Epithelial cell of esophagus (primary cell): ENCODE measurements at regions not wholly inside any gene's neighbourhood (a gene's known extent, or its start where the extent isn't known, plus 50 kb on each side); places are given as distances from the start of the nearest gene placed in this dataset.

Experiments used
- DNase-seq: peaks from one replicate; pipeline ENCODE4 v3.0.0; 2010; ENCODE audit warnings: low read depth
- H3K4me3 ChIP-seq: 2 replicates; pipeline ENCODE4 v1.5.1; 2011; ENCODE audit warnings: mild to moderate bottlenecking, low read length, control low read depth
- TF ChIP-seq, protein P1 (sequence below): IDR thresholded peaks from 2 replicates; pipeline ENCODE4 v1.5.1; 2011; ENCODE audit warnings: low read depth, mild to moderate bottlenecking, low read length, control low read depth, inconsistent platforms; ENCODE audit not compliant: insufficient read depth; ENCODE audit errors: missing control alignments

GRCh38 chr2:116487336-116487735, 1327.2 kb upstream of the DDX18 start:
- TF ChIP-seq, protein P1, sequence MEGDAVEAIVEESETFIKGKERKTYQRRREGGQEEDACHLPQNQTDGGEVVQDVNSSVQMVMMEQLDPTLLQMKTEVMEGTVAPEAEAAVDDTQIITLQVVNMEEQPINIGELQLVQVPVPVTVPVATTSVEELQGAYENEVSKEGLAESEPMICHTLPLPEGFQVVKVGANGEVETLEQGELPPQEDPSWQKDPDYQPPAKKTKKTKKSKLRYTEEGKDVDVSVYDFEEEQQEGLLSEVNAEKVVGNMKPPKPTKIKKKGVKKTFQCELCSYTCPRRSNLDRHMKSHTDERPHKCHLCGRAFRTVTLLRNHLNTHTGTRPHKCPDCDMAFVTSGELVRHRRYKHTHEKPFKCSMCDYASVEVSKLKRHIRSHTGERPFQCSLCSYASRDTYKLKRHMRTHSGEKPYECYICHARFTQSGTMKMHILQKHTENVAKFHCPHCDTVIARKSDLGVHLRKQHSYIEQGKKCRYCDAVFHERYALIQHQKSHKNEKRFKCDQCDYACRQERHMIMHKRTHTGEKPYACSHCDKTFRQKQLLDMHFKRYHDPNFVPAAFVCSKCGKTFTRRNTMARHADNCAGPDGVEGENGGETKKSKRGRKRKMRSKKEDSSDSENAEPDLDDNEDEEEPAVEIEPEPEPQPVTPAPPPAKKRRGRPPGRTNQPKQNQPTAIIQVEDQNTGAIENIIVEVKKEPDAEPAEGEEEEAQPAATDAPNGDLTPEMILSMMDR, result no peak
- no peak for DNase-seq
- H3K4me3 ChIP-seq, result no peak overlapping the region

DNA sequence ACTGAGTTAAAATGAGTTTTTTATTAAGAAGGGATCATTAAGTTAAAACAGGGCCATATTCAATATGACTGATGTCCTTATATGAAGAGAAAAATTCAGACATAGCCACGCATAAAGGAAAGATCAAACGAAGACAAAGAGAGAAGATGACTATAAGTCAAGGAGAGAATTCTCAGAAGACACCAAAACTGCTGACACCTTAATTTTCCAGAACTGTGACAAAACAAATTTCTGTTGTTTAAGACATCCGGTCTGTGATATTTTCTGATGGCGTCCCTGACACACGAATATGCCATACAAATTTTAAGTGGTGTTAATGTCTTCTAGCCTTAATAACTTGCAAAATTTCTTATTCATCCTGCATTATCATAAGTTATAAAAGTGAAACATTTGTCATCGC, 1325.2 kb upstream of the DDX18 start:
- no peak for DNase-seq
- no peak overlapping the region for H3K4me3 ChIP-seq
- TF ChIP-seq, protein P1, result no peak

GRCh38 chr2:116489944-116490343, 1324.5 kb upstream of the DDX18 start:
- no peak for DNase-seq
- TF ChIP-seq, protein P1, result no peak

GRCh38 chr2:116490511-116491145, 1323.9 kb upstream of the DDX18 start:
- TF ChIP-seq, protein P1, result no peak
- DNase-seq, result no peak
- H3K4me3 ChIP-seq, result no peak overlapping the region

More at GRCh38 chr2:116489944-116490343, 1324.5 kb upstream of the DDX18 start:
- H3K4me3 ChIP-seq, result no peak overlapping the region

DNA sequence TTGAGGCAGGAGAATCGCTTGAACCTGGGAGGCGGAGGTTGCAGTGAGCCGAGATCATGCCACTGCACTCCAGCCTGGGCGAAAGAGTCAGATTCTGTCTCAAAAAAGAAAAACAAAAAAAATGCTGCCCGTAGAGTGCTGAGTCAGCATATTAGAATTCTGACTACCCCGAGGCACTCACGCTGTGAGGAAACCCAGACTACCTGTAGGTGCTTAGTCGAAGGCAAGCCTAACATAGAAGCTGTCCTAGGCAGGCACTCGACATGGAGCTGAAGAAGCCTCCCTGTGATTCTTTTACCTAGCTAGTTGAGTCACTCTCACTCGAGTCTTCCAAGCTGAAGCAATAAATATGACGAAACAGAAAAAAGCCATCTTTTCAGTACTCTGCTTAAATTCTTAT, 1323.2 kb upstream of the DDX18 start:
- DNase-seq, result no peak
- TF ChIP-seq, protein P1, result no peak
- H3K4me3 ChIP-seq, result no peak overlapping the region

GRCh38 chr2:116499389-116499788, 1315.1 kb upstream of the DDX18 start:
- H3K4me3 ChIP-seq, result no peak overlapping the region
- no peak for DNase-seq
- TF ChIP-seq, protein P1, result no peak

GRCh38 chr2:116510117-116510671, 1304.3 kb upstream of the DDX18 start:
- no peak overlapping the region for H3K4me3 ChIP-seq
- TF ChIP-seq, protein P1, result peak; percentile 42
- DNase-seq, result peak; percentile 30
